Naive thymus-derived CD8-positive, alpha-beta T cell (primary cell): ENCODE measurements at regions not wholly inside any gene's neighbourhood (a gene's known extent, or its start where the extent isn't known, plus 50 kb on each side); places are given as distances from the start of the nearest gene placed in this dataset.

ENCODE experiments used
- ATAC-seq, 2 donors: fragments of 150-1000 bp; cut with Tn5 transposase in 1 of 2; sonication (Bioruptor Pico), chemical (Tn5 transposase) in 1 of 2; 1 replicate in 1 of 2; 2 replicates in 1 of 2; pipeline ENCODE4 v1.10.0; 2021; ENCODE audit warnings: mild to moderate bottlenecking in 2 of 2, moderate library complexity in 2 of 2
- POLR2A ChIA-PET: fragments of 350-600 bp; sonication (Branson Sonifier 250); formaldehyde crosslinking; loops from one replicate; lab custom pipeline; 2021; ENCODE audit warnings: antibody characterized with exemption; lab: Charles Lee
- DNase-seq, 10 donors: peaks; one replicate each; pipeline versions ENCODE4 v3.0.0 to v3.0.0-alpha.2; 2020 to 2022
- H3K27ac Mint-ChIP-seq, 10 donors: one replicate each; pipeline ENCODE4 v1.8.0; 2020 to 2022; ENCODE audit warnings: mild to moderate bottlenecking in 10 of 10, mixed read lengths in 10 of 10, moderate library complexity in 4 of 10, inconsistent platforms in 1 of 10
- H3K27me3 Mint-ChIP-seq, 5 donors: one replicate each; pipeline ENCODE4 v1.8.0; 2021 to 2022; ENCODE audit warnings: mixed read lengths in 5 of 5
- H3K36me3 Mint-ChIP-seq, 3 donors: one replicate each; pipeline ENCODE4 v1.8.0; 2020 to 2022; ENCODE audit warnings: mixed read lengths in 3 of 3, mild to moderate bottlenecking in 2 of 3, inconsistent platforms in 1 of 3
- H3K4me1 Mint-ChIP-seq, 4 donors: one replicate each; pipeline ENCODE4 v1.8.0; 2021 to 2022; ENCODE audit warnings: mixed read lengths in 4 of 4
- H3K4me3 Mint-ChIP-seq, 10 donors: one replicate each; pipeline ENCODE4 v1.8.0; 2020 to 2022; ENCODE audit warnings: mild to moderate bottlenecking in 10 of 10, mixed read lengths in 10 of 10, moderate library complexity in 6 of 10, inconsistent platforms in 1 of 10
- H3K9me3 Mint-ChIP-seq, 9 donors: one replicate each; pipeline ENCODE4 v1.8.0; 2020 to 2022; ENCODE audit warnings: mixed read lengths in 9 of 9, mild to moderate bottlenecking in 3 of 9, inconsistent platforms in 1 of 9, moderate library complexity in 1 of 9

GRCh38 chr4:137676357-137676998 is 144.2 kb upstream of the PCDH18 start:
- H3K4me1 Mint-ChIP-seq, result no peaks in the 10 kb centered on the region
- ATAC-seq (no peak), DNase-seq (no peak)
- POLR2A ChIA-PET, result no interaction called here
- peaks cover 0 to 12% (median 2%) of the 10 kb centered on the region in 9 donors for H3K9me3 Mint-ChIP-seq
- no peak overlapping the region for H3K4me3 Mint-ChIP-seq
- H3K27ac Mint-ChIP-seq, result no peak overlapping the region
- no peaks in the 10 kb centered on the region for H3K27me3 Mint-ChIP-seq
- no peaks in the 10 kb centered on the region for H3K36me3 Mint-ChIP-seq

- Mint-ChIP-seq H3K4me1 (no peaks in the 10 kb centered on the region), H3K4me3 (no peak overlapping the region), H3K9me3 (peaks cover 0 to 12% (median 3%) of the 10 kb centered on the region in 9 donors), H3K27ac (no peak overlapping the region), H3K36me3 (no peaks in the 10 kb centered on the region), H3K27me3 (no peaks in the 10 kb centered on the region)
- POLR2A ChIA-PET, result no interaction called here
- no peak for ATAC-seq
- no peak for DNase-seq
Measured at GRCh38 chr4:137674066-137674465, 141.8 kb upstream of the PCDH18 start.

GRCh38 chr4:137668885-137669545 is 136.7 kb upstream of the PCDH18 start:
- DNase-seq (no peak), ATAC-seq (no peak)
- no peak overlapping the region for H3K27ac Mint-ChIP-seq
- no peak overlapping the region for H3K4me3 Mint-ChIP-seq
- H3K36me3 Mint-ChIP-seq, result no peaks in the 10 kb centered on the region
- POLR2A ChIA-PET, result no interaction called here
- no peaks in the 10 kb centered on the region for H3K27me3 Mint-ChIP-seq
- no peaks in the 10 kb centered on the region for H3K4me1 Mint-ChIP-seq
- peaks cover 0 to 24% (median 1%) of the 10 kb centered on the region in 9 donors for H3K9me3 Mint-ChIP-seq

- POLR2A ChIA-PET, result no interaction called here
- Mint-ChIP-seq H3K36me3 (no peaks in the 10 kb centered on the region), H3K4me1 (no peaks in the 10 kb centered on the region), H3K9me3 (peaks cover 0 to 14% (median 3%) of the 10 kb centered on the region in 9 donors), H3K27me3 (no peaks in the 10 kb centered on the region), H3K27ac (no peak overlapping the region), H3K4me3 (no peak overlapping the region)
- no peak for DNase-seq
- no peak for ATAC-seq
Measured at GRCh38 chr4:137664416-137664815, 132.1 kb upstream of the PCDH18 start.

- H3K36me3 Mint-ChIP-seq, result no peaks in the 10 kb centered on the region
- no peak overlapping the region for H3K27ac Mint-ChIP-seq
- no peak overlapping the region for H3K4me3 Mint-ChIP-seq
- H3K27me3 Mint-ChIP-seq, result no peaks in the 10 kb centered on the region
- DNase-seq (no peak), ATAC-seq (no peak)
- H3K4me1 Mint-ChIP-seq, result no peaks in the 10 kb centered on the region
- POLR2A ChIA-PET, result no interaction called here
- H3K9me3 Mint-ChIP-seq, result peaks cover 0 to 14% (median 3%) of the 10 kb centered on the region in 9 donors
Measured at GRCh38 chr4:137664046-137664387, 131.7 kb upstream of the PCDH18 start.

- DNase-seq (no peak), ATAC-seq (no peak)
- no peaks in the 10 kb centered on the region for H3K27me3 Mint-ChIP-seq
- no peaks in the 10 kb centered on the region for H3K36me3 Mint-ChIP-seq
- H3K9me3 Mint-ChIP-seq, result peaks cover 0 to 14% (median 3%) of the 10 kb centered on the region in 9 donors
- H3K27ac Mint-ChIP-seq, result no peak overlapping the region
- H3K4me3 Mint-ChIP-seq, result no peak overlapping the region
- no peaks in the 10 kb centered on the region for H3K4me1 Mint-ChIP-seq
- POLR2A ChIA-PET, result no interaction called here
Measured at GRCh38 chr4:137663251-137664045, 131.2 kb upstream of the PCDH18 start.

- peaks cover 0 to 14% (median 3%) of the 10 kb centered on the region in 9 donors for H3K9me3 Mint-ChIP-seq
- POLR2A ChIA-PET, result no interaction called here
- no peaks in the 10 kb centered on the region for H3K27me3 Mint-ChIP-seq
- no peak overlapping the region for H3K27ac Mint-ChIP-seq
- H3K36me3 Mint-ChIP-seq, result no peaks in the 10 kb centered on the region
- no peak overlapping the region for H3K4me3 Mint-ChIP-seq
- no peaks in the 10 kb centered on the region for H3K4me1 Mint-ChIP-seq
- DNase-seq (no peak), ATAC-seq (no peak)
Measured at GRCh38 chr4:137661693-137662092, 129.4 kb upstream of the PCDH18 start.

- H3K4me1 Mint-ChIP-seq, result no peaks in the 10 kb centered on the region
- H3K27me3 Mint-ChIP-seq, result no peaks in the 10 kb centered on the region
- no peak for ATAC-seq
- POLR2A ChIA-PET, result no interaction called here
- H3K9me3 Mint-ChIP-seq, result peaks cover 0 to 10% (median 2%) of the 10 kb centered on the region in 9 donors
- no peaks in the 10 kb centered on the region for H3K36me3 Mint-ChIP-seq
- no peak for DNase-seq
- no peak overlapping the region for H3K27ac Mint-ChIP-seq
- no peak overlapping the region for H3K4me3 Mint-ChIP-seq
Measured at GRCh38 chr4:137660211-137660610, 127.9 kb upstream of the PCDH18 start.

GRCh38 chr4:137659431-137659830 is 127.1 kb upstream of the PCDH18 start:
- POLR2A ChIA-PET, result no interaction called here

GRCh38 chr4:137656661-137657060 is 124.4 kb upstream of the PCDH18 start:
- ATAC-seq, result no peak

More at GRCh38 chr4:137659431-137659830, 127.1 kb upstream of the PCDH18 start:
- H3K27ac Mint-ChIP-seq, result no peak overlapping the region
- DNase-seq, result no peak
- no peaks in the 10 kb centered on the region for H3K4me1 Mint-ChIP-seq
- no peaks in the 10 kb centered on the region for H3K36me3 Mint-ChIP-seq
- no peak overlapping the region for H3K4me3 Mint-ChIP-seq
- no peaks in the 10 kb centered on the region for H3K27me3 Mint-ChIP-seq
- no peak for ATAC-seq
- peaks cover 0 to 3% (median 0%) of the 10 kb centered on the region in 9 donors for H3K9me3 Mint-ChIP-seq

GRCh38 chr4:137655302-137655701 is 123.0 kb upstream of the PCDH18 start:
- Mint-ChIP-seq H3K9me3 (peaks cover 0 to 5% (median 0%) of the 10 kb centered on the region in 9 donors), H3K36me3 (no peaks in the 10 kb centered on the region), H3K4me1 (no peaks in the 10 kb centered on the region), H3K27ac (no peak overlapping the region), H3K27me3 (no peaks in the 10 kb centered on the region), H3K4me3 (no peak overlapping the region)
- no peak for ATAC-seq
- POLR2A ChIA-PET, result no interaction called here
- DNase-seq, result no peak

More at GRCh38 chr4:137656661-137657060, 124.4 kb upstream of the PCDH18 start:
- DNase-seq, result no peak
- no peak overlapping the region for H3K27ac Mint-ChIP-seq
- no peaks in the 10 kb centered on the region for H3K36me3 Mint-ChIP-seq
- POLR2A ChIA-PET, result no interaction called here
- no peaks in the 10 kb centered on the region for H3K4me1 Mint-ChIP-seq
- no peak overlapping the region for H3K4me3 Mint-ChIP-seq
- H3K9me3 Mint-ChIP-seq, result peaks cover 0 to 3% (median 0%) of the 10 kb centered on the region in 9 donors
- no peaks in the 10 kb centered on the region for H3K27me3 Mint-ChIP-seq

GRCh38 chr4:137651128-137651527 is 118.8 kb upstream of the PCDH18 start:
- Mint-ChIP-seq H3K27ac (no peak overlapping the region), H3K9me3 (peaks cover 0 to 6% (median 0%) of the 10 kb centered on the region in 9 donors), H3K4me3 (no peak overlapping the region), H3K27me3 (no peaks in the 10 kb centered on the region), H3K4me1 (no peaks in the 10 kb centered on the region), H3K36me3 (no peaks in the 10 kb centered on the region)
- ATAC-seq (no peak), DNase-seq (no peak)
- POLR2A ChIA-PET, result no interaction called here
